Stimulated activated effector memory CD8-positive, alpha-beta T cell treated with anti-CD3 and anti-CD28 coated beads, Interleukin-12 subunit alpha, Interleukin-12 subunit beta, amount 100 ng/mL, for 72 hours (primary cell): ENCODE measurements at regions not wholly inside any gene's neighbourhood (a gene's known extent, or its start where the extent isn't known, plus 50 kb on each side); places are given as distances from the start of the nearest gene placed in this dataset.

Experiments used
- ATAC-seq: fragments of 150-1000 bp; cut with Tn5 transposase; 2 replicates; pipeline ENCODE4 v1.10.0; 2021
- DNase-seq, 2 donors: peaks; one replicate each; pipeline ENCODE4 v3.0.0; 2021 to 2022; ENCODE audit warnings: low spot score in 2 of 2
- H3K27ac Mint-ChIP-seq: one replicate; pipeline ENCODE4 v1.8.0; 2022; ENCODE audit warnings: mild to moderate bottlenecking, mixed read lengths
- H3K36me3 Mint-ChIP-seq: one replicate; pipeline ENCODE4 v1.8.0; 2022; ENCODE audit warnings: mild to moderate bottlenecking, mixed read lengths
- H3K4me1 Mint-ChIP-seq: one replicate; pipeline ENCODE4 v1.8.0; 2022; ENCODE audit warnings: mixed read lengths
- H3K4me3 Mint-ChIP-seq: one replicate; pipeline ENCODE4 v1.8.0; 2022; ENCODE audit warnings: mild to moderate bottlenecking, mixed read lengths
- H3K9me3 Mint-ChIP-seq: one replicate; pipeline ENCODE4 v1.8.0; 2022; ENCODE audit warnings: mixed read lengths

DNA sequence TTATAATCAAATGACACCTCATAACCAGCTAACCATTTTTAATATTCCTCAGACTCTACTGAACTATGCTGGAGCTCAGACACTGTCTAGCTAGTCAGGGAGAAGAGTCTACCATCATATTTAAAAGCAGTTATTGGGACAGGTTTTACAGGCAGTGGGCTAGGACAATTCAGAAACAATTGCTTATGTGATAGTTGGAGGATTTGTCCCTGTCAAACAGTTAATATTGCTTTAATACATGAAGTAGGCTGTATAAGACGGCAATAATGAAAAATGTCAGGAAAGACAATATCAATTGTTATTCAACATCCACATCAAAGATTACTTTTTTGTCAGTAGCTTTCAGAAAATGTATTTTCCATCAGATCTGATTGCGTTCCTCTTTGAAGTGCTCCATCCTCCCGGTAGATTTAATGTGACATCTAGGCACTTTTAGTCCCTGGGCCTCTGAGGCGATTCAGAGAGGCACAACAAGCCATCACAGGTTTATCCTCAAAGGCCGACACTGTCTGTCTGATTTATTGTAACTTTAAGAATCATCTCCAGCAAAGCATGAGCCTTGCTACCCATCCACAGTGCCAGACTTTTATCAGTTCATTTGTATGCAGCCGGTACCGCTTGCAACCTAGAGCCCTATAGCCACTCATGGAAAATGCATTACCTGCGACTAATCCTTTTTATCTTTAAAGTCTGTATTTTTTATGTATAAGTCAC is 152.2 kb downstream of the PSAT1 start:
- Mint-ChIP-seq H3K27ac (no peak overlapping the region), H3K9me3 (no peaks in the 10 kb centered on the region), H3K4me3 (no peak overlapping the region), H3K36me3 (no peaks in the 10 kb centered on the region), H3K4me1 (no peaks in the 10 kb centered on the region)
- no peak for DNase-seq
- ATAC-seq: no peak

DNA sequence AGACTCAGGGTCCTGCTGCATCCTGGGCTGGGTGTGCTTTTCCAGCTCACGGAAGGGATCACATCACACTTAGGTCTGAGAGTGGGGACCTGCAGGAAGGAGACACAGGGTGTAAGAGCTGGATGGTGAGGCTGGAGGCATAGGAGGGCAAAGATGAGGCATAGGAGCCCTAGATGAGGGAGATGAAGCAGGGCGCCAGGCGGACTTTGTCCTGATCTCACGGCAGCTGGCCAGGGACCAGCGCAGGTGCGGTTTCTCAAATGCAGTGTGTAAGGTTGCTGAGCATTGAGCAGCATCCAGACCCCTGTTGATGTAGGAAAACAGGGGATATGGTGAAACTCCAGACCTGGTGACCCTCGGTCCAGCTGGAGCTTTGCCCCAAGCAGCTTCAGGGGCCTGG is 156.5 kb downstream of the PSAT1 start:
- Mint-ChIP-seq H3K9me3 (no peaks in the 10 kb centered on the region), H3K4me1 (no peaks in the 10 kb centered on the region), H3K4me3 (no peak overlapping the region), H3K27ac (no peak overlapping the region), H3K36me3 (no peaks in the 10 kb centered on the region)
- DNase-seq: no peak
- ATAC-seq: no peak

GRCh38 chr9:78462611-78463010 is 165.7 kb downstream of the PSAT1 start:
- Mint-ChIP-seq H3K4me1 (no peaks in the 10 kb centered on the region), H3K36me3 (no peaks in the 10 kb centered on the region), H3K9me3 (no peaks in the 10 kb centered on the region), H3K4me3 (no peak overlapping the region), H3K27ac (no peak overlapping the region)
- no peak for DNase-seq
- no peak for ATAC-seq

- H3K4me1 Mint-ChIP-seq: no peaks in the 10 kb centered on the region
- ATAC-seq: no peak
- H3K9me3 Mint-ChIP-seq: no peaks in the 10 kb centered on the region
- no peak for DNase-seq
- no peak overlapping the region for H3K4me3 Mint-ChIP-seq
- no peaks in the 10 kb centered on the region for H3K36me3 Mint-ChIP-seq
- H3K27ac Mint-ChIP-seq: no peak overlapping the region
These were observed 166.8 kb downstream of the PSAT1 start for GRCh38 chr9:78463750-78464149.

DNA sequence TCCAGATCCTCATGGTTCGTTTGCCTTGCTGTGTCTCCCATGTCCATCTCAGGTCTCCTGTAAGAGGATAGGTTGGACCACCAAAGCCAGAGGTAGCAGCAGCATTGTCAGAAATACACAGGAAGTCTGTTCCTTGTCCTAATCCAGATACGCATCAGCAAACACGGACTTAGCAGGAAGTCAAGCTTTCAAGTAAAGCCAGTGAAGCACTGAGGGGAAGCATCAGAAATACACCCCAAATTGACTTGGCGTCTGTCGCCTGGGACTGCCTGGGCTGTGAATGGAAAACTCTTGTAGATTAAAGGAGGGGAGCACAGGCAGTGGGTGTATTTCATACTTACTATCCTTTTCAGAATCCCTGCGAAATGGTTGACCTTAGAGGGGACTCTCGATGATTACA is 171.3 kb downstream of the PSAT1 start:
- H3K27ac Mint-ChIP-seq: no peak overlapping the region
- no peak for DNase-seq
- no peaks in the 10 kb centered on the region for H3K9me3 Mint-ChIP-seq
- no peaks in the 10 kb centered on the region for H3K36me3 Mint-ChIP-seq
- no peak for ATAC-seq
- H3K4me3 Mint-ChIP-seq: no peak overlapping the region
- H3K4me1 Mint-ChIP-seq: no peaks in the 10 kb centered on the region

DNA sequence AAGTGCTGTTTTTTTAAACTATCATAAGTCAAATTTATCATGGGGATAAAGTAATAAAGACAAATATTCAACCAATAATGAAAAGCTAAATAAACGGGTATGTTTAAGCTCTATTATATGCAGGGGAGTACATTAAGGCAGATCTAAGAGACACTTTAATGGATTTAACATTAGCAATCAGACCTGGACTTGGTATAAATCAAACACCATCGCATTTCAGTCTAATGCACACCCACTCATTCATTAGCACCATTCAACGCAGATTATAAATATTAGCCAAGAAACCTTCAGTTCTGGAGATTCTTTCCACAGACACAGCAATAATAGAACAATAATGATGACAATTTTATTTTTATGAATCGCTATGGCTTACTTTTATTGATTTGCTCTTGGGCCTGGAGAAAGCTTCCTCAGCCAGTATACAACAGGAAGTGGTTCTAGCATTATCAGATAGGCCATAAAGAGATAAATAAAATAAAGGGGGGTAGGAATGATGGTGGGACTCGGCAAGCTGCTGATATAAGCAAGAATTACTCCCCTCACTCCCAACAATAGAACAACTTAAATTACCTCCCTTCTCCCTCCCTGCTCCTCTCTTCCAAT is 172.2 kb downstream of the PSAT1 start:
- no peaks in the 10 kb centered on the region for H3K36me3 Mint-ChIP-seq
- no peak overlapping the region for H3K4me3 Mint-ChIP-seq
- DNase-seq (no peak), ATAC-seq (no peak)
- no peaks in the 10 kb centered on the region for H3K4me1 Mint-ChIP-seq
- no peaks in the 10 kb centered on the region for H3K9me3 Mint-ChIP-seq
- H3K27ac Mint-ChIP-seq: no peak overlapping the region

DNA sequence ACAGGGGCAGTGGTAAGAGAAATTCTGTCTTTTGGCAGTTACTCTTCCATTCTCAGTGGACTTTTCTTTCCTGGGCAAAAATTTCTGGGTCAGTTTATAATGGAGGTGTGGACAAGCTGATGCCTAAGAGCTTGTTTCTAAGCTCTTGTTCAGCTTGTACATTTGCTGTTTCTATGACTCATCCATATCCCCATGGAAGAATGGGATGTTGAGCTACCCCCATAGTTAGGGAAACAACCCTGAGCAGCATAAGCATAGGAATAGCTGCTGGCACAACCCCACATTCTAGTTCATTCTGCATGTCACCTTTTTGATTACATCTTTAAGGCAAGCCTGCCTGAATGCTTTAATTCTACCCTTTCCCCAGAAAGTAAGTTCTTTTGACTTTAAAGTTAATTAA is 173.3 kb downstream of the PSAT1 start:
- DNase-seq (no peak), ATAC-seq (no peak)
- no peaks in the 10 kb centered on the region for H3K9me3 Mint-ChIP-seq
- H3K4me1 Mint-ChIP-seq: no peaks in the 10 kb centered on the region
- H3K4me3 Mint-ChIP-seq: no peak overlapping the region
- H3K27ac Mint-ChIP-seq: no peak overlapping the region
- no peaks in the 10 kb centered on the region for H3K36me3 Mint-ChIP-seq

DNA sequence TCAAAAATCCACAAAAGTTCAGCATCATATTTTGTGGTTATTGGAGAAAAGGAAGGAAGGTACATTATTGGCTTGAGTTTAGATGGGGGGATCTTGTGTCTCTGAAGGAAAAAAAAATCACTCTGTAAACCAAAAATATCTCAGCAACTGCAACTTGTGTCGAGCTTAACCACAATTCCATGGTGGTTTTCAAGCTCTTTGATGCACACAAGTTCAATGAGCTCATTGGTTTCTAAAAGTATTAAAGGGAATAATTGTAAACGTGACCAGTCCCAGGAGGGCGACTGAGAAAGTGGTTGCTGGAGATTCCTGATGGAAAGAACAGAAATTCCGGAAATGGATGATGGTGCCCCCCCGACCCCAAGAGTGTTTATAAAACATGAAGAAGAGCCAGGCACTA is 173.8 kb downstream of the PSAT1 start:
- Mint-ChIP-seq H3K4me3 (no peak overlapping the region), H3K4me1 (no peaks in the 10 kb centered on the region)

GRCh38 chr9:78472111-78472510 is 175.2 kb downstream of the PSAT1 start:
- H3K27ac Mint-ChIP-seq: no peak overlapping the region

More for the DNA sequence above, 173.8 kb downstream of the PSAT1 start:
- no peaks in the 10 kb centered on the region for H3K9me3 Mint-ChIP-seq
- no peak overlapping the region for H3K27ac Mint-ChIP-seq
- ATAC-seq (no peak), DNase-seq (no peak)
- H3K36me3 Mint-ChIP-seq: no peaks in the 10 kb centered on the region

DNA sequence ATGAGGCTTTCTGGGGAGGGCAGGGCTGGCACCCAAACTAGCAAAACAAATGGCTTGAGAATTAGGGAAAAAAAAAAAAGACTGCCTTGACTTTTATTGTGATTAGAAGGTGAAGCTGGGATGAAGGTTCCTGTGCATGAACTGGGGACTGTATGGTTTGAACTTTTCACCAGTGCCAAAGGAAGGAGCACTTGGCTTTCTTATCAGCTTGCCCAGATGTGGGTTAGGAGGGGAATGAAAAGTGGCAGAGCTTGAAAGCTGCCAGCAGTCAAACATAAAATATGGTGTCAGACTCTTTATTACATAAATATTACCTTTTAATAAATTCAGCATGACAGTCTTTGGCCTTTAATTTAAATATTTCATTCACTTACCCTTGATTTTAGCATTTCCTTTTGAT is 182.5 kb downstream of the PSAT1 start:
- no peaks in the 10 kb centered on the region for H3K4me1 Mint-ChIP-seq
- H3K36me3 Mint-ChIP-seq: no peaks in the 10 kb centered on the region
- H3K9me3 Mint-ChIP-seq: peaks cover 12% of the 10 kb centered on the region
- no peak overlapping the region for H3K4me3 Mint-ChIP-seq
- no peak for ATAC-seq
- H3K27ac Mint-ChIP-seq: no peak overlapping the region
- no peak for DNase-seq

More at GRCh38 chr9:78472111-78472510, 175.2 kb downstream of the PSAT1 start:
- ATAC-seq (no peak), DNase-seq (no peak)
- Mint-ChIP-seq H3K4me3 (no peak overlapping the region), H3K4me1 (no peaks in the 10 kb centered on the region), H3K9me3 (no peaks in the 10 kb centered on the region), H3K36me3 (no peaks in the 10 kb centered on the region)

DNA sequence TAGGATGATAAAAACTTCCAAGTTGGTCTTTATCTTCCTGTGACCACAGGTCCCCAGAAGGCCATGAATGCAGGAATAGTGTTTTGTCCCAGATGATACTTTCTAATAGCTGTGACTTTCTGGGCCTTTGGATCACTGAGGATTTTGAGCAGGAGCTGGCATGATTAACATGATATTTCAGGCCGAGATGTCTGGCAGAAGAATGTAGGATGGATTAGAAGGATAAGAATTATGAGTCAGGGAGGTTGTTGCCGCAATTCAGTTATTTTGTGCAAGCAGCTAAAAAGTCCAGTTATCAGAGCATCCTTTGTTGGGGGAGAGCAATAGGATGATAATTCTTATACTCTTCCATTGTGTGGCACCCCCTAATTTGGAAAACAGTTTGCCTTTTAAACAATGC is 189.7 kb downstream of the PSAT1 start:
- Mint-ChIP-seq H3K4me3 (no peak overlapping the region), H3K9me3 (peaks cover 12% of the 10 kb centered on the region), H3K36me3 (no peaks in the 10 kb centered on the region), H3K4me1 (no peaks in the 10 kb centered on the region), H3K27ac (no peak overlapping the region)
- no peak for ATAC-seq
- no peak for DNase-seq

GRCh38 chr9:78490231-78490630 is 193.3 kb downstream of the PSAT1 start:
- no peak for ATAC-seq
- no peak overlapping the region for H3K4me3 Mint-ChIP-seq
- no peak for DNase-seq
- peaks cover 2% of the 10 kb centered on the region for H3K9me3 Mint-ChIP-seq
- no peaks in the 10 kb centered on the region for H3K4me1 Mint-ChIP-seq
- no peaks in the 10 kb centered on the region for H3K36me3 Mint-ChIP-seq
- no peak overlapping the region for H3K27ac Mint-ChIP-seq

DNA sequence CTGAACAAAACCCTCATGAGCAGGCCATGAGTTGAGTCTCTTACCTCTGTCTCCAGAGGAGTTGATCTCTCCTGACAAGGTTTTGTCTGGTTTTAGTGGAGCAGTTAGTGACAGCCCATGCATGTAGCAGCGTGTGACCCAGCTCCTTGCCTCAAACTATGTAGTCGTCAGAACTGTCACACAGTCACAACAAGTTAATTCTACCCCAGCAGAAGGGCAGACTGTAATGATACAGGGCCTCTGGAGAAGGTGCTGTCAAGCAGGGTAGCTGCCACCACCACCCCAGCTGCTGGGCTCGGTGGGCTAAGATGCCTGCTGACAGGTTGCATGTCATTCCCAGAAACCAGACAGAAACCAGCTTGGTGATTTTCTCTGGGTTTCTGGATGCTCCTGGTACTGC is 194.5 kb downstream of the PSAT1 start:
- no peak overlapping the region for H3K27ac Mint-ChIP-seq
- no peaks in the 10 kb centered on the region for H3K36me3 Mint-ChIP-seq
- no peaks in the 10 kb centered on the region for H3K4me1 Mint-ChIP-seq
- no peaks in the 10 kb centered on the region for H3K9me3 Mint-ChIP-seq
- no peak for DNase-seq
- no peak for ATAC-seq
- no peak overlapping the region for H3K4me3 Mint-ChIP-seq

DNA sequence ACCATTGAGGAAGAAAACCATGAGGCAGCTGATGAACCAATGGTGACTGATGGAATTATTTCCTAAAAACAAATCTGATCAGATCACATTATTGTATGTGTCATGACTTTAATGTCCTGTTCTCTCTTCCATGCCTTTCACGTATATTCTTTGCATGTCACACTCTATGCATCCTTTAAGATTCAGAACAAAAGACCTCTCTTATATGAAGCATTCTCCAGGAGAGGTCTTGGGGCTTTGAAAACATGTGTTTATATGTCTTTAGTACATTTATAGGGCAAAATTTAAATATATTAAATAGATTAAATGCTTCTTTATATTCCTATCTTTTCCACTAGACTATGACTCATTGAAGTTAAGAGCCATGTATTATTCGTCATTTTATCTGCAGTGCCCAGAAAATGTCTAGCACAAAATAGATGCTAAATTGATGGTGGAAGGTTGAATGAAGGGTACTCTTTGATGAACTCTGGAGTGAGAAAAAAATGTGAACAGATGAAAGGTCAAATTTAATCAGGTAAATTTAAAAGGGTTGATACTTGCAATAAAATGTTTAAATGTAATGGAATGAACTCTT is 196.3 kb downstream of the PSAT1 start:
- no peak overlapping the region for H3K4me3 Mint-ChIP-seq
- no peak overlapping the region for H3K27ac Mint-ChIP-seq
- ATAC-seq (no peak), DNase-seq (no peak)
- H3K9me3 Mint-ChIP-seq: no peaks in the 10 kb centered on the region
- no peaks in the 10 kb centered on the region for H3K36me3 Mint-ChIP-seq
- no peaks in the 10 kb centered on the region for H3K4me1 Mint-ChIP-seq

DNA sequence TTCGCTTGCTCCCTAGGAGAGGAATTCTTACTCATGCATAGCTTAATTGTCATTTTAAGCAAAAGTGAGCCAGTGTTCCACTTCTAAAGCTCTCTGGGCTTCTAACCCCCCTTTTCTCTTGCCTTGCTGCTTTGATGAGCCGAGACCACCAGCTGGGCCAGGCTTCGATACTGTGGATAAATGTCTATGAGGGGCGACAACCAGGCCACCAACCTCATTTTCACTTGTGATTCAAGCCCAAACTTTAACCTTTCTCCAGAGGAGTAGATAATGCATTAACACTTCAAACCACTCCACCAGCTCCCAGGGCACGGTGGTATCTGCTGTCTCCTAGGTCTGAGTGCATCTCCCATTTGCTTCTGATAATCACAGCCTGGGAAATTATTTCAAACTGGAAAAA is 205.6 kb downstream of the PSAT1 start:
- Mint-ChIP-seq H3K27ac (no peak overlapping the region), H3K9me3 (no peaks in the 10 kb centered on the region), H3K36me3 (no peaks in the 10 kb centered on the region), H3K4me3 (no peak overlapping the region), H3K4me1 (no peaks in the 10 kb centered on the region)
- ATAC-seq: no peak
- no peak for DNase-seq

GRCh38 chr9:78505546-78505945 is 208.6 kb downstream of the PSAT1 start:
- no peaks in the 10 kb centered on the region for H3K4me1 Mint-ChIP-seq
- no peaks in the 10 kb centered on the region for H3K36me3 Mint-ChIP-seq
- H3K27ac Mint-ChIP-seq: no peak overlapping the region
- H3K4me3 Mint-ChIP-seq: no peak overlapping the region
- H3K9me3 Mint-ChIP-seq: no peaks in the 10 kb centered on the region
- no peak for DNase-seq
- ATAC-seq: no peak
